Myocyte (in vitro differentiated cells): ENCODE measurements at regions not wholly inside any gene's neighbourhood (a gene's known extent, or its start where the extent isn't known, plus 50 kb on each side); places are given as distances from the start of the nearest gene placed in this dataset.
"Not testable (repeated sequence)": the region's sequence is repeated elsewhere in the genome, so short reads cannot be mapped to it uniquely, and the experiment has no call there.

ENCODE experiments used
- DNase-seq: peaks from one replicate; pipeline ENCODE4 v3.0.0-alpha.2; 2012; ENCODE audit warnings: low read depth

DNA sequence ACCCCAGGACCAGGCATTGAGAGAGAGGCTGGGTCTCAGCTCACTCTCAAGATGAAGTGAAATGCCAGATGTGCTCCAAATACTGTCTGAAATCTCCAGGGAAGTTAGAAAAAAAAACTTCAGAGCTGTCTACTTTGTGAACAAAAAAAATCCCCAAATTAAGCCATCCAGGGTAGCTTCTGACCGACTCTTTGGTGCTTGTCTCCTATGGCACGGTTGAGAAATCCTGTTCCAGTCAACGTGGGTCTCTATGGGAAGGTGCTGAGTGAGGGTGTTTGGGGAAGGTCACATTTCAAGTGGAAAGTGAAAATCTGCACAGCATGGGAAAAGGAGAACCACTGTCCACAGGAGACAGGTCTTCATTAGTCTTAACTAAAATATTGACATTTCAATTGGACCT lies 322.5 kb upstream of the CFAP20DC start:
- DNase-seq = no peak

DNA sequence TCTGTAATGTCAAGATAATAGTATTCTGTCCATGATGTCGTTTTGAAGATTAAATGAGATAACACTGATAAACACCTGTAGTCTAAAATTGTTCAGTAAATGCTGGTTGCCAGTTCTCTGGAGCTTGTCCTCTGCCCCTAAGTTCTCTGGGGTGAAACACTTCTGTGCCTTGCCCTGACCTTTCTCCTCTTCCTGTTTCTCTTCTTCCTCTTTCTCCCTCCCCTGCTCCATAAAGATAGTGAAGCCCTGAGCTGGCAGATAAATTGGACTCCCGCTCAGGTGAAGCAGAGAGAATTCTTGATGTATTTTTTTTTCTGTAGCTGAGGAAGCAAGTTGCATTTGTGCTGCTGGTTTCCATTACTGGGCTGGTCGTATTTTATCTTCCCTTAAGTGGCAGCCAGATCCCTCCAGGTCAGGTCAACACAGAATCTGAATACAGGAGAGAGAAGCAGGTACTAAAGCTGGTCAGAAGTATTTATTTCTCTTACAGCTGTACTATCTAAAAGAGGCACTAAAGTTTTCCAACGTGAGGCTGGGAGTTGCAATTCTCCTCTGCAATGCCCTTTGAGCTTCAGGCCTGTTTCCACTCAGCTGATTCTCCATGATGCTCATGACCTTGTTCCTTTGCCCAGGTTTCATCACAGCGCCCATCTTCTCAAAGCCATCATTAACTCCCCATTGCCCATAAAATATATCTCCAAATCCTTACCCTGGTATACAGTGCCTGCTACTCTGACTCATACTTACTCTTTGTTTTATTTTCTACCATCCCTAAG lies 319.3 kb upstream of the CFAP20DC start:
- DNase-seq = no peak

GRCh38 chr3:59367150-59367549 lies 317.3 kb upstream of the CFAP20DC start:
- DNase-seq = peak; percentile 44

DNA sequence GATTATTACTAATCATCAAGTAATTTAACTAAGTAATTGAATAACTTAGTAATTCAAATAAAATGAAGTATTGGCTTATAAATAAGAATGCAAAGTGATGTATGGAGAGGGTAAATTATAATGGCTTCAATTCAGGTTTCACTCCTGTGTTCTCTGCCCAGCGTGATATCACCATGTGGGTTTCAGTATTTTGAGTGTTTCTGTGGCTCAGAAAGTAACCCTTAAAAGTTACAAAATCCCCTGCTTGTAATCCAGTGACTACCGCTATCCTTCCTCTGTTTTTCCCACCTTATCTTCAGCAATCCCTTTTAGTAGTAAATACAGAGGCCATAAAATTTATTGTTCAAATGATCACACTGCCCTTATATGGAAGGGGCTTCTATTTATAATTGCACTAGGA lies 316.4 kb upstream of the CFAP20DC start:
- DNase-seq = no peak

DNA sequence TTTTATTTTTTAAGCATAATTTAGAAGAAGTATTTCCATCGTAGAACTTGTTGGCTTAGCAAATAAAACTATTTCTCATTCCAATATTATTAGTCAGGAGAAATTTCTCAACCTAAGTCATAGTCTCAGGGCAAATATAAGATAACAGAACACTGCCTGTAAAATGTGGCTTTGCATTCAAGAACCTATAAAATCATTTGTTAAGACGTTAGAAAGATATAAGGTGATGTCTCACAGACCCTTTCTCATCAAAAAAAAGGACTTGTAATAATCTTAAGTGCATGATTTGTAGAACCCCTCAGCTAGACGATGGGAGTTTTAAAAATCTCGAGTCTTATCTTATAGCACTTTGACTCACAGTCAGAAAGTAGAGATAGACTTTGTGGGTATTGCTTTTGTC lies 314.7 kb upstream of the CFAP20DC start:
- no peak for DNase-seq

DNA sequence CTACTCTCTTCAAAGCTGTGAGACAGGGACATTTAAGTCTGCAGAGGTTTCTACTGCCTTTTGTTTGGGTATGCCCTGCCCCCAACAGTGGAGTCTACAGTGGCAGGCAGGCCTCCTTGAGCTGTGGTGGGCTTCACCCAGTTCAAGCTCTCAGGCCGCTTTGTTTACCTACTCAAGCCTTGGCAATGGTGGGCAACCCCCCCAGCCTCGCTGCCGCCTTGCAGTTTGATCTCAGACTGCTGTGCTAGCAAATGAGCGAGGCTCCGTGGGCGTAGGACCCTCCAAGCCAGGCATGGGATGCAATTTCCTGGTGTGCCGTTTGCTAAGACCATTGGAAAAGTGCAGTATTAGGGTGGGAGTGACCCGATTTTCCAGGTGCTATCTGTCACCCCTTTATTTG lies 310.5 kb upstream of the CFAP20DC start:
- DNase-seq = not testable (repeated sequence)

GRCh38 chr3:59341459-59341858 lies 291.6 kb upstream of the CFAP20DC start:
- no peak for DNase-seq

DNA sequence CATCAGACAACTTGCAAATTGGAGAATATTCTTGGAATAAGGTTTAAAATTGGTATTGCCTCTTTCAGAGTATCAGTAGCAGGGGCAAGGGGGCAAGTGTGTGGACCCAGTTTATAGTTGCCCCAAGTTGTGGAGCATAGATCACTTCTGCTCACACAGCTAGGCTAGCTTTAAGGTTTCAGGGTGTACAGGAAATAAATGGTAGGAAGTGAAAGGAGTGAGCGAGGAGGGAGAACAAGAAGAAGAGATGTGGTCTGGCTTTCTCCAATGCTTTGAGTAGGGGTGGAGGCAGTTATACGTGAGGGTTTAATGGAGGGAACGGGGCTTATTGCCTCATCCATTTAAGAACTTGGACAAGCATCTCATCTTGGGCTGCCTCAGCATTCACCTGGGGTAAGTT lies 290.0 kb upstream of the CFAP20DC start:
- DNase-seq = no peak

GRCh38 chr3:59338934-59339333 lies 289.1 kb upstream of the CFAP20DC start:
- DNase-seq = no peak

DNA sequence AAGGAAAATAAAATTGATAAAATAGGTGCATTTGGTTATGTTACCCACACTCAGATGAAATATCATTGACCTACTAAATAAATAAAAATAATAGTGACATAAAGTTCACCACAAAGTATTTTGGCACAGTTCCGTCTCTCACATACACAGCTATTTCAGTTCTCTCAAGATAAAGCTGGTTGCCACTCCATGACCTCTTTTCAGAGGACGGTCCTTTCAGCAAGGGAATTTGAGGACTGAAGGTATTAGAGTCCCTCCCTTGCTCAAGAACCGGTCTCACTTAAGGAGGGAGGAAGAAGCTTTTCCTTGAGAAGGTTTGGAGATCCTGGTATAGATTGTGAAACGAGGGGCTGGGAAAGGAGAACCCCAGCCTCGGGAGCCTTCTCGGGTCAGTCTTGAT lies 285.5 kb upstream of the CFAP20DC start:
- DNase-seq = no peak

GRCh38 chr3:59334585-59334984 lies 284.8 kb upstream of the CFAP20DC start:
- DNase-seq = no peak

DNA sequence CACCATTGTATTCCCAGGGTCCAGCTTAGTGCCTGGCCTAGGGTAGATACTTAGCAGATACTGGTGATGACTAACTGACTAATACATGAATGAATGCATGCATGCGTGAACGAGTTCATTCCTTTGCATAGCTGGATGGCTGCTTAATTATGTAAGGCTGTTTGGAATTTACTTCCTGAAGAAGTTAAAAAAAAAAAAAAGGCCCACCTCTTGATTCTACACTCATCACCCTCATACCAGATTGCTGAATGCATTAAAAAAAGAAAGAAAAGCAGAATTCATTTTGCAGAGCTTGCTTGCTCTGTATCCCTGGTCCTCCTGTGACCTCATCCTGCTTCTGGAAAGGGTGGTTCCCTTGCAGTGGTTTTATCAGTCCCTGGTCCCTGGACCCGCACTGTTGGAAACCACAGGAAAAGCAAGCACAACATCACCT lies 277.6 kb upstream of the CFAP20DC start:
- no peak for DNase-seq

DNA sequence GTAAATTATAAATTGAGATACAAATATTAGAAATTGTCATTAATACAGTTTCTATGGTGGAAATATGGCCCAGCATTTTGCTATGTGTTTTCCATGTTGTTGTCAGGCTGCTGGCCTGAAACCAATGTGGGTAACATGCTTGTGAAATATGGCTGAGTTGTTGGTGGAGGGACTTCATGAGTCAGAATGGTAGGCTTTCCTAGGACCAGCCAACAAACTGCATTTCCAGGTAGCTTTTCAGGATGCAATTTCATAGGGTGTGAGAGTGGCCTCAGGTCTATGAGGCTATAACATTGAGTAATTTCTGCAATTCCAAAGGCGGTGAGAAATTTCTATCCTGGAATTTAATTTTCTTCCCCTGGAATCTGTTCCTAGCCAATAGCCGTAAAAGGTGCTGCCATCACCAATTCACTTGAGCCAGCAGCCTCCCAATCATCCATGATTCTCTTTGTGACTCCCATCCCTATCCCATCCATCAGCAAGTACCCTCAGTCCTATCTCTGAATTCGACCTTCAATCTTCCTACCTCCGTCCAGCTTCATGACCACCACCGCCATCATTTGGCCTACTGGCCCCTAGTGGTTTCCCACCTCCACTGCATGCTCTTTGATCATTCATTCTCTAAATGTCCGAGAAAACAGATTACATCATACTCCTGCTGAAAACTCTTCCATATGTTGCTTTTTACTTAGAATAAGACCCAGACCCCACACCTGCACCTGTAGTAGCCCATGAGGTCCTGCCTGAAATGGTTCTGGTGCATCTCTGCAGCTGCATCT lies 276.6 kb upstream of the CFAP20DC start:
- no peak for DNase-seq

DNA sequence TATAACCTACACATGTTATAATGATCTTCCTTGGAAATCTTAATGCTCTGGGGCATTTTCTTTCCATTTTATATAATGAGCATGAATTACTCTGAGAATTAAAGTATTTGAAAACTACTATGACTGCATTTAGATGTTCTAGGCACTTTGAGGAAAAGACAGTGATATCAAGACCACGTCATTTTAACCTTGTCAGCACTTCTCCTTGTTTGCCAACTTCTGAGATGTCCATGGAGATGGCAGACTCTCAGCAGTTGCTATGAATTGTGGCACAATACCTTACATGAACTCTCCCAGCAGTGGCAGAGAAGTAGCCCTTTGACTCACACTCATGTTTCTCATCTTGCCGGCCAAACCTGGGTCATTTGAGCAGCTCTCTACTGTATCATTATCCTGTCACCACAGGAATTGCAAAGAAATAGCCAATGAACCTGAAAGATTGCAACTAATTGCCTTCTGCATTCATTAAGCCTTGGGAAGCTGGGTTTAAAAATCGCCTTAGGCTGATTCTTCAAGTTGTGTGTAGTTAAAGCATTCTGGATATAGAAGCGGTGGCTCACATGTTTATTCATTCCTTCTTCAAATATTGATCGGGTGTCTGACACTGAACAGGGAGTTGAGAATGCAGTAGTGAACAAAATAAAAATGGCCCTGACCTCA lies 272.2 kb upstream of the CFAP20DC start:
- no peak for DNase-seq

DNA sequence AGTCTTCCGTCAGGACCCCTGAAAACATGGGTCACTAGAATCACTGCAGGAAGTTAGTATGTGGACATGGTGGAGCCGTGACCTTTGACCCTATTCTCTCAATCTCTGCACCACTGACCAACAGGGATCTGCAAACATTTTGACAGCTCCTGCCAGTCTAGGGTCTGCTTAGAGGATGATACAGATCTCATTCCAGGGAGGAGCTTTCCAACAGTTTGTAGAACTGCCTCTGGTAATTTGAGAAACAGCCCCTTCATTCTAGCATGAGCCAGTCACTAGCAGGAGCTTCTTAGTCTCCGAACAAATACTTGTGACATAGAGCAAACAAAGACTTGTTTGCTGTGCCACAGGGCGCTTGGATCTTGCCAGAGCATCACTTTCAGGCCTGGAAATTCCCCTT lies 270.3 kb upstream of the CFAP20DC start:
- no peak for DNase-seq

GRCh38 chr3:59319442-59319841 lies 269.6 kb upstream of the CFAP20DC start:
- no peak for DNase-seq

GRCh38 chr3:59318881-59319280 lies 269.1 kb upstream of the CFAP20DC start:
- no peak for DNase-seq

- no peak for DNase-seq
Observed at GRCh38 chr3:59317386-59317785, 267.6 kb upstream of the CFAP20DC start.

GRCh38 chr3:59316688-59317275 lies 267.0 kb upstream of the CFAP20DC start:
- no peak for DNase-seq

DNA sequence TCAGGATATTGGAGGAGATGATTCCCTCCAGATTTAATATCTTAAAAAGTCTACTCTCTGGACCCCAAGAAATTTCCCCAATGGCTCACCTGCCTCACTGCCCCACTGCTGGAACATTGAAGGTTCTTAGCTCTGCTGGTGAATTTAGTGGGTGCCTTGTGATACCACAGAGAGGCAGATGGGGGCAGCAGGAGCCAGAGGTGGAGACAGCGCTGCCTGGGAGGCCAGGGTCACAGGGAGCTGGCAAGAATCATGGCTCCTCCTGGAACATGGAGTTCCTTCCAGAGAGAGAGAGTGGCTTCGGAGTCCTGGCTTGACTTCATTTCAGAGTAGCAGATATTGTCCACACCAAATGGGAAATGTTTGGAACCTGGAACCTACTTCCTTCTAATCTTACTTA lies 263.5 kb upstream of the CFAP20DC start:
- peak; percentile 30 for DNase-seq

DNA sequence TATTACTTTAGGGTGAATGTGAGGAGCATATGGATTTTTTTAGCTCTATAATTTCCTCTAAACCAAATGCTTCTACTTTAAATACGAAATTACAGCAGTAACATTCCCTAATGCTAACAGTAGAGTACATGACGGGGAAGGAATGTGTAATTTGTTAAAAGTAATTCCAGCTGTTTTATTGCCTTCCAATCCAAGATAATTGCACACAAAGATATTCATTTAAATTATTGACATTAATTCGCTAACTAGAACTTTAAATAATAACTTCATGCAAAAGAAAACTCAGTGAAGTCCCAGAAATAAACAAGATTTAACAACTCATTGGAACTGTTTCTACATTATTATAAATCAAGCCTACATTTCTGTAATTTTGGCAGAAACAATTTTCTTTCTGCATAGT lies 261.4 kb upstream of the CFAP20DC start:
- no peak for DNase-seq

DNA sequence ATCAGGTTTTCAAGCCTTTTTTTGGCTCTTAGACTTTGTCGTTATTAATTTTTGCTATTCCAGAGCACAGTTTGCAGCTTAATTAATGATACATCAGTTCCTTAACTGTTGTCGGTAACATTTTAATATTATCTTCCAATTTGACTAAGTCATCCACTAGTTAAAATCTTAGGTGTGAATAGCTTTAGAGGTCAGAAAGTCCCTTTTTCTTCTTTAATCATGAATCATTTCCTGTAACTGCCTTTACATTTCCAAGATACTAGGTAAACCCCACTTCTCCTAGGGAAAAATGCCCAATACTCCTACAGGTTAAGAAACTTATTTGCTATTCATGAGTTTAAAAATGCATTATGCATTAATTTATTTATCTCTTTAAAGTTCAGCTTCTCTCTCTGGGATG lies 260.9 kb upstream of the CFAP20DC start:
- no peak for DNase-seq
